ENCODE measurements at regions not wholly inside any gene's neighbourhood (a gene's known extent, or its start where the extent isn't known, plus 50 kb on each side); places are given as distances from the start of the nearest gene placed in this dataset.

DNA sequence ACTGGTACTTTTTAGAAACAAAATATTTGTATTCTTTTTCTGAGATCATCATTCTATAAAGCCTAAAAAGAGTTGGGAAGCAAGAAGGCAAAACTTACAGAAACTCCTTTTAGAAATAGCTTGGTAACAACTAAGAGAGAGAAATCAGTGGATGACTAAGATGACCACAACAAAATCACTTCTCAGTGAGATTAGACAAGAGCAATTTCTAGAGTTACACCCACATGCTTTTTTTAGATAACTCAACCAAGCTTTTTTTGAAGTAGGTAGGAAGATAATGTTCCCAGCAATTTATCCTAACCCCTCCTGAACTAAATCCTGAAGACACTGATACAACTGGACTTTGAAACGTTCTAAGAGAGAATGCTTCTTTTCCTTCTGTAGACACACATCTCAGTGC lies 576.4 kb downstream of the SLC6A15 start:
- Histone ChIP-seq H3K9me3 (no peaks in the 10 kb centered on the region), H3K4me2 (no peak overlapping the region), H3K4me3 (no peak overlapping the region), H3K27ac (no peak overlapping the region), H3K4me1 (no peaks in the 10 kb centered on the region)
- DNase-seq (ENCODE audit: low read depth in 1 of 2, low spot score in 1 of 2): no peak
- 16% methylated on average over 1 of the region's 1 CpG for WGBS (ENCODE audit: missing lambda C conversion rate)
- FAIRE-seq: no peak
- TF ChIP-seq HEYL (CRISPR knock-in tag; IDR thresholded peaks at IDR 0.05) (no peak), FOSB (CRISPR knock-in tag; IDR thresholded peaks at IDR 0.05) (no peak), FOSL2 (IDR thresholded peaks at IDR 0.05) (no peak), FOSL2 (CRISPR knock-in tag; IDR thresholded peaks at IDR 0.05) (no peak), HDAC2 (IDR thresholded peaks at IDR 0.05) (no peak), KDM5A (IDR thresholded peaks at IDR 0.05) (no peak), CHD2 (IDR thresholded peaks at IDR 0.05; ENCODE audit: low read length, partially characterized antibody) (no peak), CBX8 (IDR thresholded peaks at IDR 0.05) (no peak), RFX5 (IDR thresholded peaks at IDR 0.05) (no peak), NFE2L2 (conservative IDR thresholded peaks at IDR 0.05; ENCODE audit: low read length) (no peak), ZSCAN20 (CRISPR knock-in tag; IDR thresholded peaks at IDR 0.05) (no peak), EP300 (IDR thresholded peaks at IDR 0.05) (no peak), RAD21 (conservative IDR thresholded peaks at IDR 0.05 in 1 of 2, IDR thresholded peaks at IDR 0.05 in 1 of 2) (no peak)
- TF ChIP-seq, protein P1, sequence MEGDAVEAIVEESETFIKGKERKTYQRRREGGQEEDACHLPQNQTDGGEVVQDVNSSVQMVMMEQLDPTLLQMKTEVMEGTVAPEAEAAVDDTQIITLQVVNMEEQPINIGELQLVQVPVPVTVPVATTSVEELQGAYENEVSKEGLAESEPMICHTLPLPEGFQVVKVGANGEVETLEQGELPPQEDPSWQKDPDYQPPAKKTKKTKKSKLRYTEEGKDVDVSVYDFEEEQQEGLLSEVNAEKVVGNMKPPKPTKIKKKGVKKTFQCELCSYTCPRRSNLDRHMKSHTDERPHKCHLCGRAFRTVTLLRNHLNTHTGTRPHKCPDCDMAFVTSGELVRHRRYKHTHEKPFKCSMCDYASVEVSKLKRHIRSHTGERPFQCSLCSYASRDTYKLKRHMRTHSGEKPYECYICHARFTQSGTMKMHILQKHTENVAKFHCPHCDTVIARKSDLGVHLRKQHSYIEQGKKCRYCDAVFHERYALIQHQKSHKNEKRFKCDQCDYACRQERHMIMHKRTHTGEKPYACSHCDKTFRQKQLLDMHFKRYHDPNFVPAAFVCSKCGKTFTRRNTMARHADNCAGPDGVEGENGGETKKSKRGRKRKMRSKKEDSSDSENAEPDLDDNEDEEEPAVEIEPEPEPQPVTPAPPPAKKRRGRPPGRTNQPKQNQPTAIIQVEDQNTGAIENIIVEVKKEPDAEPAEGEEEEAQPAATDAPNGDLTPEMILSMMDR (IDR thresholded peaks at IDR 0.05): no peak
- TF ChIP-seq, protein P2, sequence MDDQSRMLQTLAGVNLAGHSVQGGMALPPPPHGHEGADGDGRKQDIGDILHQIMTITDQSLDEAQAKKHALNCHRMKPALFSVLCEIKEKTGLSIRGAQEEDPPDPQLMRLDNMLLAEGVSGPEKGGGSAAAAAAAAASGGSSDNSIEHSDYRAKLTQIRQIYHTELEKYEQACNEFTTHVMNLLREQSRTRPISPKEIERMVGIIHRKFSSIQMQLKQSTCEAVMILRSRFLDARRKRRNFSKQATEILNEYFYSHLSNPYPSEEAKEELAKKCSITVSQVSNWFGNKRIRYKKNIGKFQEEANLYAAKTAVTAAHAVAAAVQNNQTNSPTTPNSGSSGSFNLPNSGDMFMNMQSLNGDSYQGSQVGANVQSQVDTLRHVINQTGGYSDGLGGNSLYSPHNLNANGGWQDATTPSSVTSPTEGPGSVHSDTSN (IDR thresholded peaks at IDR 0.05): no peak
- TF ChIP-seq, protein P3, sequence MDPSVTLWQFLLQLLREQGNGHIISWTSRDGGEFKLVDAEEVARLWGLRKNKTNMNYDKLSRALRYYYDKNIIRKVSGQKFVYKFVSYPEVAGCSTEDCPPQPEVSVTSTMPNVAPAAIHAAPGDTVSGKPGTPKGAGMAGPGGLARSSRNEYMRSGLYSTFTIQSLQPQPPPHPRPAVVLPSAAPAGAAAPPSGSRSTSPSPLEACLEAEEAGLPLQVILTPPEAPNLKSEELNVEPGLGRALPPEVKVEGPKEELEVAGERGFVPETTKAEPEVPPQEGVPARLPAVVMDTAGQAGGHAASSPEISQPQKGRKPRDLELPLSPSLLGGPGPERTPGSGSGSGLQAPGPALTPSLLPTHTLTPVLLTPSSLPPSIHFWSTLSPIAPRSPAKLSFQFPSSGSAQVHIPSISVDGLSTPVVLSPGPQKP (IDR thresholded peaks at IDR 0.05; ENCODE audit: low read depth, low read length): no peak
- TF ChIP-seq, protein P4, sequence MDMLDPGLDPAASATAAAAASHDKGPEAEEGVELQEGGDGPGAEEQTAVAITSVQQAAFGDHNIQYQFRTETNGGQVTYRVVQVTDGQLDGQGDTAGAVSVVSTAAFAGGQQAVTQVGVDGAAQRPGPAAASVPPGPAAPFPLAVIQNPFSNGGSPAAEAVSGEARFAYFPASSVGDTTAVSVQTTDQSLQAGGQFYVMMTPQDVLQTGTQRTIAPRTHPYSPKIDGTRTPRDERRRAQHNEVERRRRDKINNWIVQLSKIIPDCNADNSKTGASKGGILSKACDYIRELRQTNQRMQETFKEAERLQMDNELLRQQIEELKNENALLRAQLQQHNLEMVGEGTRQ (IDR thresholded peaks at IDR 0.05): no peak
- TF ChIP-seq, protein P5, sequence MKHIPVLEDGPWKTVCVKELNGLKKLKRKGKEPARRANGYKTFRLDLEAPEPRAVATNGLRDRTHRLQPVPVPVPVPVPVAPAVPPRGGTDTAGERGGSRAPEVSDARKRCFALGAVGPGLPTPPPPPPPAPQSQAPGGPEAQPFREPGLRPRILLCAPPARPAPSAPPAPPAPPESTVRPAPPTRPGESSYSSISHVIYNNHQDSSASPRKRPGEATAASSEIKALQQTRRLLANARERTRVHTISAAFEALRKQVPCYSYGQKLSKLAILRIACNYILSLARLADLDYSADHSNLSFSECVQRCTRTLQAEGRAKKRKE (CRISPR knock-in tag; IDR thresholded peaks at IDR 0.05; ENCODE audit: low read depth): no peak
- ChIA-PET CTCF (no interaction called here), POLR2A (no interaction called here)
- ATAC-seq: no peak

DNA sequence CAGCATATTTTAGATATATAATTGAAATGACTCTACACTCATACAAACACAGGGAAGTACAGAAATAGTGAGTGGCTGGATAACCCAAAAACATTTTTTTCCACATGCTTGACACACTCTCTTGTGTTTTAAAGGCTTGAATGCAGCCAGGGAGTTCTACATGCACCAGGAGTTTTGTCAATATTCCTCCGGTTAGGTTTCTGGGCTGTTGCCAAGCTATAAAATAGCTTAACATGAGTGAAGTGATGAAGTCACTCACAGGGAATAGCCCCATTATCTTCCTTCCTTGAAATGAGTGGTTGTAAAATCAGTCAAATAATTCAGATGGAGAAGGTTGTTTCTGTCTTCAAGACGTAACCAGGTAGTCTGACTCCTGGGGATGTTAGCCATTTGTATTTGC lies 582.7 kb downstream of the SLC6A15 start:
- TF ChIP-seq ZFP36 (IDR thresholded peaks at IDR 0.05; ENCODE audit: borderline replicate concordance, partially characterized antibody) (no peak), CEBPB (IDR thresholded peaks at IDR 0.05) (no peak), KDM5A (IDR thresholded peaks at IDR 0.05) (no peak), CBX2 (IDR thresholded peaks at IDR 0.05; ENCODE audit: borderline replicate concordance, low read depth) (no peak), HEYL (CRISPR knock-in tag; IDR thresholded peaks at IDR 0.05) (no peak), CBX8 (IDR thresholded peaks at IDR 0.05) (no peak)
- WGBS (ENCODE audit: missing lambda C conversion rate): 51% methylated on average over 2 of the region's 2 CpGs
- H3K9me3 ChIP-seq: no peaks in the 10 kb centered on the region
- H3K4me3 ChIP-seq: no peak overlapping the region
- ChIA-PET POLR2A (no interaction called here), CTCF (no interaction called here)
- ATAC-seq (no peak), FAIRE-seq (no peak), DNase-seq (ENCODE audit: low read depth in 1 of 2, low spot score in 1 of 2) (no peak)
- no peak overlapping the region for H3K4me2 ChIP-seq
- H3K4me1 ChIP-seq: no peaks in the 10 kb centered on the region
- no peak overlapping the region for H3K27ac ChIP-seq

Data from A549 (cell line).